ENCODE measurements at regions not wholly inside any gene's neighbourhood (a gene's known extent, or its start where the extent isn't known, plus 50 kb on each side); places are given as distances from the start of the nearest gene placed in this dataset.

GRCh38 chr2:103103678-103104077 is 341.8 kb downstream of the TMEM182 start:
- H3K27ac ChIP-seq (ENCODE audit: low read depth) = no peak overlapping the region
- no peaks in the 10 kb centered on the region for H3K4me1 ChIP-seq (ENCODE audit: insufficient read depth)
- H3K4me3 ChIP-seq (ENCODE audit: low read depth, low read length) = no peak overlapping the region
- H3K36me3 ChIP-seq (ENCODE audit: insufficient read depth) = no peaks in the 10 kb centered on the region
- 80% methylated on average over 1 of the region's 1 CpG for WGBS
- DNase-seq (ENCODE audit: extremely low spot score) = no peak

GRCh38 chr2:103119352-103119751 is 357.5 kb downstream of the TMEM182 start:
- no peak overlapping the region for H3K27ac ChIP-seq (ENCODE audit: low read depth)

GRCh38 chr2:103121106-103121505 is 359.3 kb downstream of the TMEM182 start:
- Histone ChIP-seq H3K4me1 (ENCODE audit: insufficient read depth) (no peaks in the 10 kb centered on the region), H3K4me3 (ENCODE audit: low read depth, low read length) (no peak overlapping the region), H3K27ac (ENCODE audit: low read depth) (no peak overlapping the region), H3K36me3 (ENCODE audit: insufficient read depth) (no peaks in the 10 kb centered on the region)
- 73% methylated on average over 1 of the region's 1 CpG for WGBS
- DNase-seq (ENCODE audit: extremely low spot score) = no peak

More at GRCh38 chr2:103119352-103119751, 357.5 kb downstream of the TMEM182 start:
- Histone ChIP-seq H3K4me3 (ENCODE audit: low read depth, low read length) (no peak overlapping the region), H3K4me1 (ENCODE audit: insufficient read depth) (no peaks in the 10 kb centered on the region), H3K36me3 (ENCODE audit: insufficient read depth) (no peaks in the 10 kb centered on the region)
- DNase-seq (ENCODE audit: extremely low spot score) = no peak

GRCh38 chr2:103123516-103123915 is 361.7 kb downstream of the TMEM182 start:
- Histone ChIP-seq H3K4me3 (ENCODE audit: low read depth, low read length) (no peak overlapping the region), H3K36me3 (ENCODE audit: insufficient read depth) (no peaks in the 10 kb centered on the region), H3K27ac (ENCODE audit: low read depth) (no peak overlapping the region), H3K4me1 (ENCODE audit: insufficient read depth) (no peaks in the 10 kb centered on the region)
- WGBS = 73% methylated on average over 2 of the region's 2 CpGs
- DNase-seq (ENCODE audit: extremely low spot score) = no peak

- DNase-seq (ENCODE audit: extremely low spot score) = no peak
- no peaks in the 10 kb centered on the region for H3K36me3 ChIP-seq (ENCODE audit: insufficient read depth)
- no peaks in the 10 kb centered on the region for H3K4me1 ChIP-seq (ENCODE audit: insufficient read depth)
- H3K4me3 ChIP-seq (ENCODE audit: low read depth, low read length) = no peak overlapping the region
- WGBS = 77% methylated on average over 1 of the region's 1 CpG
- H3K27ac ChIP-seq (ENCODE audit: low read depth) = no peak overlapping the region
These were observed 369.0 kb downstream of the TMEM182 start for GRCh38 chr2:103130857-103131256.

GRCh38 chr2:103132536-103133217 is 370.8 kb downstream of the TMEM182 start:
- no peak for DNase-seq (ENCODE audit: extremely low spot score)
- no peak overlapping the region for H3K4me3 ChIP-seq (ENCODE audit: low read depth, low read length)
- WGBS = 51% methylated on average over 2 of the region's 2 CpGs

GRCh38 chr2:103135679-103136078 is 373.8 kb downstream of the TMEM182 start:
- Histone ChIP-seq H3K4me1 (ENCODE audit: insufficient read depth) (no peaks in the 10 kb centered on the region), H3K4me3 (ENCODE audit: low read depth, low read length) (no peak overlapping the region), H3K27ac (ENCODE audit: low read depth) (no peak overlapping the region), H3K36me3 (ENCODE audit: insufficient read depth) (no peaks in the 10 kb centered on the region)
- DNase-seq (ENCODE audit: extremely low spot score) = no peak
- 81% methylated on average over 6 of the region's 6 CpGs for WGBS

More at GRCh38 chr2:103132536-103133217, 370.8 kb downstream of the TMEM182 start:
- Histone ChIP-seq H3K27ac (ENCODE audit: low read depth) (no peak overlapping the region), H3K36me3 (ENCODE audit: insufficient read depth) (no peaks in the 10 kb centered on the region), H3K4me1 (ENCODE audit: insufficient read depth) (no peaks in the 10 kb centered on the region)

GRCh38 chr2:103138123-103138901 is 376.5 kb downstream of the TMEM182 start:
- no peaks in the 10 kb centered on the region for H3K36me3 ChIP-seq (ENCODE audit: insufficient read depth)
- WGBS = 84% methylated on average over 5 of the region's 5 CpGs
- no peaks in the 10 kb centered on the region for H3K4me1 ChIP-seq (ENCODE audit: insufficient read depth)
- no peak overlapping the region for H3K27ac ChIP-seq (ENCODE audit: low read depth)
- H3K4me3 ChIP-seq (ENCODE audit: low read depth, low read length) = no peak overlapping the region
- no peak for DNase-seq (ENCODE audit: extremely low spot score)

GRCh38 chr2:103139628-103140268 is 377.9 kb downstream of the TMEM182 start:
- 46% methylated on average over 7 of the region's 7 CpGs for WGBS
- no peaks in the 10 kb centered on the region for H3K4me1 ChIP-seq (ENCODE audit: insufficient read depth)
- no peak for DNase-seq (ENCODE audit: extremely low spot score)
- H3K4me3 ChIP-seq (ENCODE audit: low read depth, low read length) = no peak overlapping the region
- no peak overlapping the region for H3K27ac ChIP-seq (ENCODE audit: low read depth)
- no peaks in the 10 kb centered on the region for H3K36me3 ChIP-seq (ENCODE audit: insufficient read depth)

- DNase-seq (ENCODE audit: extremely low spot score) = no peak
- no peak overlapping the region for H3K27ac ChIP-seq (ENCODE audit: low read depth)
- no peaks in the 10 kb centered on the region for H3K4me1 ChIP-seq (ENCODE audit: insufficient read depth)
- H3K4me3 ChIP-seq (ENCODE audit: low read depth, low read length) = no peak overlapping the region
- H3K36me3 ChIP-seq (ENCODE audit: insufficient read depth) = no peaks in the 10 kb centered on the region
- 0% methylated on average over 1 of the region's 1 CpG for WGBS
These were observed 383.0 kb downstream of the TMEM182 start for GRCh38 chr2:103144837-103145236.

- no peak overlapping the region for H3K27ac ChIP-seq (ENCODE audit: low read depth)
- no peak overlapping the region for H3K4me3 ChIP-seq (ENCODE audit: low read depth, low read length)
- no peak for DNase-seq (ENCODE audit: extremely low spot score)
- no peaks in the 10 kb centered on the region for H3K4me1 ChIP-seq (ENCODE audit: insufficient read depth)
- WGBS = 66% methylated on average over 1 of the region's 1 CpG
- H3K36me3 ChIP-seq (ENCODE audit: insufficient read depth) = no peaks in the 10 kb centered on the region
These were observed 383.9 kb downstream of the TMEM182 start for GRCh38 chr2:103145739-103146138.

GRCh38 chr2:103151046-103151445 is 389.2 kb downstream of the TMEM182 start:
- WGBS = 92% methylated on average over 3 of the region's 3 CpGs
- Histone ChIP-seq H3K36me3 (ENCODE audit: insufficient read depth) (no peaks in the 10 kb centered on the region), H3K27ac (ENCODE audit: low read depth) (no peak overlapping the region), H3K4me1 (ENCODE audit: insufficient read depth) (no peaks in the 10 kb centered on the region), H3K4me3 (ENCODE audit: low read depth, low read length) (no peak overlapping the region)
- DNase-seq (ENCODE audit: extremely low spot score) = no peak

GRCh38 chr2:103152556-103152955 is 390.7 kb downstream of the TMEM182 start:
- H3K4me3 ChIP-seq (ENCODE audit: low read depth, low read length) = no peak overlapping the region
- WGBS = 80% methylated on average over 2 of the region's 2 CpGs
- H3K4me1 ChIP-seq (ENCODE audit: insufficient read depth) = no peaks in the 10 kb centered on the region
- DNase-seq (ENCODE audit: extremely low spot score) = no peak
- H3K36me3 ChIP-seq (ENCODE audit: insufficient read depth) = no peaks in the 10 kb centered on the region
- no peak overlapping the region for H3K27ac ChIP-seq (ENCODE audit: low read depth)

All from urinary bladder (tissue), 3 donors.